HUES64 (cell line): ENCODE measurements at regions not wholly inside any gene's neighbourhood (a gene's known extent, or its start where the extent isn't known, plus 50 kb on each side); places are given as distances from the start of the nearest gene placed in this dataset.

Experiments
- H3K27ac ChIP-seq: 2 replicates; pipeline ENCODE4 v1.7.0; 2013; ENCODE audit warnings: low read depth, low read length, inconsistent platforms
- H3K27me3 ChIP-seq: 2 replicates; pipeline ENCODE4 v1.6.1; 2013; ENCODE audit warnings: mild to moderate bottlenecking, low read length; ENCODE audit not compliant: insufficient read depth
- H3K36me3 ChIP-seq: 2 replicates; pipeline ENCODE4 v1.6.1; 2013; ENCODE audit warnings: mild to moderate bottlenecking, low read length; ENCODE audit not compliant: insufficient read depth
- H3K4me1 ChIP-seq: 2 replicates; pipeline ENCODE4 v1.6.1; 2013; ENCODE audit warnings: mild to moderate bottlenecking, low read length, moderate library complexity; ENCODE audit not compliant: insufficient read depth
- H3K4me3 ChIP-seq: 2 replicates; pipeline ENCODE4 v1.5.1; 2013; ENCODE audit warnings: mild to moderate bottlenecking, low read length, moderate library complexity
- H3K9ac ChIP-seq: 2 replicates; pipeline ENCODE4 v1.6.1; 2013; ENCODE audit warnings: mild to moderate bottlenecking, low read depth, low read length
- H3K9me3 ChIP-seq: 2 replicates; pipeline ENCODE4 v1.6.1; 2013; ENCODE audit warnings: low read depth, low read length; ENCODE audit not compliant: insufficient read depth
- WGBS: fragments of 150-250, 120-280 bp; methylation state at CpG from one replicate; pipeline ENCODE4 v1.1.7; 2013; ENCODE audit warnings: missing lambda C conversion rate; 5-methylcytosine and 5-hydroxymethylcytosine counted together

GRCh38 chr4:155005395-155006090 is 202.9 kb upstream of the NPY2R start:
- H3K27ac ChIP-seq = no peak overlapping the region
- WGBS = 90% methylated on average over 4 of the region's 5 CpGs
- H3K27me3 ChIP-seq = no peaks in the 10 kb centered on the region
- H3K9me3 ChIP-seq = no peaks in the 10 kb centered on the region
- H3K36me3 ChIP-seq = no peaks in the 10 kb centered on the region
- no peak overlapping the region for H3K9ac ChIP-seq
- H3K4me1 ChIP-seq = no peaks in the 10 kb centered on the region; the same call in 1 of the 2 replicates
- H3K4me3 ChIP-seq = no peak overlapping the region

- H3K27me3 ChIP-seq = no peaks in the 10 kb centered on the region
- H3K9me3 ChIP-seq = no peaks in the 10 kb centered on the region
- no peaks in the 10 kb centered on the region for H3K36me3 ChIP-seq
- H3K4me1 ChIP-seq = no peaks in the 10 kb centered on the region; the same call in 1 of the 2 replicates
- WGBS = 85% methylated on average over 1 of the region's 1 CpG
- no peak overlapping the region for H3K9ac ChIP-seq
- H3K27ac ChIP-seq = no peak overlapping the region
- no peak overlapping the region for H3K4me3 ChIP-seq
Observed at GRCh38 chr4:155007660-155008176, 200.7 kb upstream of the NPY2R start.

DNA sequence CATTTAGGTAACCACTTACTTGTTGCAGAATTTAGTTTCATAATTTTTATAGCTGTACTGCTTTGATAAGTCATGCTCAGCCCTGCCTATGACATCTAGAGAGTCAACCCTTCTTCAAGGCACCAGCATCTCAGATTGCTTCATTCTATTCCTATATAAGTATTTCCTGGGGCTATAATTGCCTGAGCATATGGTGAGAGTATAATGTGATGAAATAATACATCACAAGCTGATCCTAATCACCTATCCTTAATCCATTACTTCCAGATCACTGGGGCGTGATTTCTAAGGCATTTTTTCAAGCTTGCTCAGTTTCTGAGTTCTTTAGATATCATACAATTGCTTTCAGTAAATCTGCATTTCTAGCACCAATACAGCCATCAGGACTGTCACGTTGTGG is 200.0 kb upstream of the NPY2R start:
- H3K9ac ChIP-seq = no peak overlapping the region
- H3K36me3 ChIP-seq = no peaks in the 10 kb centered on the region
- no peaks in the 10 kb centered on the region for H3K9me3 ChIP-seq
- 90% methylated on average over 2 of the region's 2 CpGs for WGBS
- no peaks in the 10 kb centered on the region for H3K27me3 ChIP-seq
- no peak overlapping the region for H3K27ac ChIP-seq
- H3K4me3 ChIP-seq = no peak overlapping the region
- H3K4me1 ChIP-seq = no peaks in the 10 kb centered on the region; the same call in 1 of the 2 replicates

DNA sequence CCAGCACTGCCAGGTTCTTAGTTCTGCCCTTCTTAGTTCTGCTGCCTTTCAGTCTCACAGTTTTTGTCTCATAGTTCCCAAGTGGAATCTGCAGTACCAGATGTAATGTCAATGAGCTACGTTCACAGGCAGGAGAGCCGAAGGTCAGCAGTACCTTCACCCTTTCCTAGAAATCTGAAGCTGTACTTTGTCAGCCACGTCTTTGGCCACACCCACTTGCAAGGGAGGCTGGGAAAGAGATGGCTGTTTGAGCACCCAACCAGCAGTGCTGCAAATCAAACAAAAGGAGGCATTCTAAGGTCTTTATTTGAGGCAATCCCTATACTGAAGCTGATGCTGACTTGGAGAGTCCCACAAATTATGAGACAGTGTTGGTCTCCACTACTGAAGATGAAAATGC is 199.1 kb upstream of the NPY2R start:
- H3K36me3 ChIP-seq = no peaks in the 10 kb centered on the region
- no peaks in the 10 kb centered on the region for H3K27me3 ChIP-seq
- H3K4me3 ChIP-seq = no peak overlapping the region
- no peak overlapping the region for H3K9ac ChIP-seq
- 94% methylated on average over 3 of the region's 3 CpGs for WGBS
- H3K4me1 ChIP-seq = no peaks in the 10 kb centered on the region; the same call in 1 of the 2 replicates
- H3K27ac ChIP-seq = no peak overlapping the region
- H3K9me3 ChIP-seq = no peaks in the 10 kb centered on the region

DNA sequence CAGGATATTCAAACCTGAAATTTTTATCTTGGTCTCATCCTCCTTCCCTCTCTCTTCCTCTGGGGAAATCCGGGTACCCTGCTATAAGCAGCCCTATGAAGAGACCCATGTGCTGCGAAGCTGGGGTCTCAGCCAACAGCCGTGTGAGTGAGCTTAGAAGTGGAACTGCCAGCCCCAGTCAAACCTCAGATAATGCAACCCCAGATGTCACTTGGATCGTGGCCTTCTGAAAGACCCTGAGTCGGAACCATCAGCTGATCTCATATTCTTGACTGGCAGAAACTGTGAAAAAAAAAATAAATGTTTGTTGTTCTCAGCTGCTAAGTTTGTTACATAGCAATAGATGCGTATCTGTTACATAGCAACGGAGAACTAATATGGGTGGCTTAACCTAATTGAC is 198.1 kb upstream of the NPY2R start:
- no peaks in the 10 kb centered on the region; the same call in 1 of the 2 replicates for H3K4me1 ChIP-seq
- no peak overlapping the region for H3K27ac ChIP-seq
- H3K36me3 ChIP-seq = no peaks in the 10 kb centered on the region
- WGBS = 94% methylated on average over 7 of the region's 7 CpGs
- H3K9me3 ChIP-seq = no peaks in the 10 kb centered on the region
- H3K4me3 ChIP-seq = no peak overlapping the region
- no peak overlapping the region for H3K9ac ChIP-seq
- no peaks in the 10 kb centered on the region for H3K27me3 ChIP-seq

GRCh38 chr4:155011163-155011780 is 197.2 kb upstream of the NPY2R start:
- H3K9me3 ChIP-seq = no peaks in the 10 kb centered on the region
- no peaks in the 10 kb centered on the region for H3K36me3 ChIP-seq
- H3K4me1 ChIP-seq = no peaks in the 10 kb centered on the region
- WGBS = 92% methylated on average over 2 of the region's 4 CpGs
- no peak overlapping the region for H3K4me3 ChIP-seq
- H3K27ac ChIP-seq = no peak overlapping the region
- no peaks in the 10 kb centered on the region for H3K27me3 ChIP-seq
- no peak overlapping the region for H3K9ac ChIP-seq

GRCh38 chr4:155012469-155012868 is 196.0 kb upstream of the NPY2R start:
- no peak overlapping the region for H3K9ac ChIP-seq
- no peaks in the 10 kb centered on the region for H3K27me3 ChIP-seq
- H3K9me3 ChIP-seq = no peaks in the 10 kb centered on the region
- no peaks in the 10 kb centered on the region for H3K36me3 ChIP-seq
- no CpG with 5 or more reads among the region's 1 CpG for WGBS
- no peak overlapping the region for H3K4me3 ChIP-seq
- H3K4me1 ChIP-seq = no peaks in the 10 kb centered on the region
- no peak overlapping the region for H3K27ac ChIP-seq

GRCh38 chr4:155017426-155017825 is 191.0 kb upstream of the NPY2R start:
- no peaks in the 10 kb centered on the region for H3K4me1 ChIP-seq
- H3K4me3 ChIP-seq = no peak overlapping the region

DNA sequence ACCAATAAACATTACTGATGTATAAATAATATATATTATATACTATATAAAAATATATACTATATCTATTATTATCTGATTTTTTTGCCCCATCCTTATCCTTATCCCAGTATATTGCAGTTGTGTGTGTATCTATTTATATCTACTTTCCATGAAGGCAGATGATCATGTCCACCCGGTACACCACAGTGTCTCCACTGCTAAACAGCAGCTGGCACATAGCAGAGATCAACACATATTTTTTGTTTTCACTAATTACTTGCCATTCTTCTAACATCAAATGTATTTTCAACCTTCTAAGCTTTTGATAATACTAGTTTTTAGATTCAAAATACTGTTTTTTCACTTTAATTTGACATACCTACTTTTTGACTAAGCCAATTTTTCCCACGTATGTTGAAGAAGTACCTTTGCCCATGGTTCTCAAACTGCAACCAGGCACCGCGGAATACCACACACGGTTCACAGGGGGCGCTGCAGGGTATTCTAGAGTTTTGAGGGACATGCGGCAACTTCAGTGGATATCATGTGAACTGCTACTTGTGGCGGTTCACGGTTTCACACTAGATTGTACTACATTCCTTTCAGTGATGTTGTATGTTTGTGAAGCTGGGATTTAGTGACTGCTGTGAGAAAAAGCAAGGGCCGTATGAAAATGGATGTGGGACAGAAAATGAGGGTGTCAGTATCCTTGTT is 182.5 kb upstream of the NPY2R start:
- Histone ChIP-seq H3K36me3 (no peaks in the 10 kb centered on the region), H3K4me1 (no peaks in the 10 kb centered on the region), H3K9ac (no peak overlapping the region), H3K27me3 (no peaks in the 10 kb centered on the region), H3K9me3 (peaks cover 2% of the 10 kb centered on the region; the same call in 1 of the 2 replicates), H3K4me3 (no peak overlapping the region), H3K27ac (no peak overlapping the region)
- WGBS = 35% methylated on average over 10 of the region's 10 CpGs

More at GRCh38 chr4:155017426-155017825, 191.0 kb upstream of the NPY2R start:
- Histone ChIP-seq H3K9ac (no peak overlapping the region), H3K27me3 (no peaks in the 10 kb centered on the region), H3K36me3 (no peaks in the 10 kb centered on the region), H3K9me3 (peaks cover 2% of the 10 kb centered on the region; the same call in 1 of the 2 replicates), H3K27ac (no peak overlapping the region)

GRCh38 chr4:155026715-155027114 is 181.7 kb upstream of the NPY2R start:
- no peaks in the 10 kb centered on the region for H3K4me1 ChIP-seq
- no peak overlapping the region for H3K9ac ChIP-seq
- WGBS = 95% methylated on average over 5 of the region's 6 CpGs
- no peaks in the 10 kb centered on the region for H3K36me3 ChIP-seq
- H3K27me3 ChIP-seq = no peaks in the 10 kb centered on the region
- no peak overlapping the region for H3K27ac ChIP-seq
- no peaks in the 10 kb centered on the region for H3K9me3 ChIP-seq
- no peak overlapping the region for H3K4me3 ChIP-seq

DNA sequence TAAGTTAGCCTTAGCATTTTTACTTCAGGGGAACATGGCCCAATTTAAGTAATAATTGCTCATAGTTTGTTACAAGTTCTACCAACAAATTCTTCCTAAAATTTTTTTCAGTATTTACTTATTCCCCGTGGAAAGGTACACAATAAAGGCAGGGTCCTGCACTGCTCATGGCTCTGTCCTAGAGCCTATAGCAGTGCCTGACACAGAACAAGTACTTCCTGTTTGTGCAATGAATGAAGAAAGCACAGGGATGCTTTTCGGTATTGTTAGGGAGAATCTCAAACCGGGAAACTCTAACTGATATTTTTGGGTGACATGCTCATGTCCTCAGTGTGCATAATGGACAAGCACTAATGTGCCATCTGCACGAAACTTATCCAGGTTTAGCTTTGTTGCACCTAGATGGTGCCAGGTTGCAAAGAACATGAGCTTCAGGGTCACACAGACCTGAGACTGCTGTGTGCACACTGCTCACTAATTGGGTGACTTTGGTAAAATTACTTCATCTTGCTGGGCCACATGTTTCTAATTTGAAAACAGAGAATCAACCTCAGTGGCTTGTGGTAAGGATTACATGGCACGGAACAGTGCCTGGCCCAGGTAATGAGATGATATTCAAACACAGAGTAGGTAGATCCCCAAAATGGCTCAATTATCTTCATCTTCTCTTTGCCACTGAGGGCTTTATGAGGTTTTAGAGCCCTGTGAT is 175.8 kb upstream of the NPY2R start:
- Histone ChIP-seq H3K4me3 (no peak overlapping the region), H3K9me3 (no peaks in the 10 kb centered on the region), H3K27ac (no peak overlapping the region), H3K36me3 (no peaks in the 10 kb centered on the region), H3K27me3 (no peaks in the 10 kb centered on the region), H3K9ac (no peak overlapping the region), H3K4me1 (no peaks in the 10 kb centered on the region)
- 94% methylated on average over 5 of the region's 5 CpGs for WGBS
